ENCODE measurements at regions not wholly inside any gene's neighbourhood (a gene's known extent, or its start where the extent isn't known, plus 50 kb on each side); places are given as distances from the start of the nearest gene placed in this dataset.

DNA sequence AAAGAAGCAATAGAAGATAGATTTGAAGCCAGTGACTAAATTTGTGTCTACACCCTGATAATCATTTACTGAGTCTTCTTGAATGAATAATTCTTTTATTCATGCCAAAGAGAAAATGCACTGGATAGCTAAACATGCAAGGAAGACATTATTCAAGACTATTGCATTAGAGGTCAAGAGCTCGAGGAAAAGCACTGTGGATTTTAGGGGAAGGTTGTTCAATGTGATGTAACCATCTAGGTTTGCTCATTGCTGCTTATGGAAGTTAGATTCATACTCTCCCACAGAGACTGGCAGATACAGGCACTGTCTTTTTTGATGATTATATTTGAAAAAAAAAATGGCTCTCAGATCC lies 682.1 kb downstream of the KCNA4 start:
- DNase-seq = no peak

DNA sequence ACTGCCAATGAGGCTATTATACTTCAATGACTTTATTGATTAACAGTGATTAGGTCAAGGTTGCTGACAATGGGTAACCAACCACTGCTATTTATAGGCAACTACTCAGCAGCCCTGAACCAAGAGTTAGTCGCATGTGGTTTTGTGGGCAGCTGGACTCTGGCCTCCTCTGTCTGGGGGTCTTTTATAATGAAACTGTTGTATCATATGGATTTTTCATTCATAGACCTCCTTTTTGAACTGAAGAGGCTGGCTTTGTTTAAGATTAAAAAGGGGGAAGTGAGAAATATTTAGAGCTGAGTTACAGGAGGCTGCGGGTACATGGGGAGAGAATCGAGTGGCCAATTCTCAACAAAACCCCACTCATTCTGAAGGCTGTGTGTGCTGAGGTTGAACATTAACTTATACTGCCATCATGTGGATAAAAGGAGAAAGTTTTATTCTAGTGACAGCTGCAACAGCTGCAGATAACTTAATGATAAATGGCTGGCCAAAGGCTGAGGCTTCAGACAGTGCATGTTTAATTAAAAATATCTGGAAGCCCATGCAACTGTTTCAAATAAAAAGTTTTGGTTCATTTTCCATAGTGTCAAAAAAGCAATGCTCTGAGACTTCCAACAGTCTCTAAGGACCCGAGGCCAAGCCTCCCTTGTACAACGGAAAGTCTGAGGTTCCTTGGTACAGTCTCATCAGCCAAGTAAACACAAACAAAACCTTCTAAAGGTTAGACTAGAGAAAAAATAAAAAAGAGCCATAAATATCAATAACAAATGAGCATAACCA lies 682.6 kb downstream of the KCNA4 start:
- no peak for DNase-seq

GRCh38 chr11:29331451-29332010 lies 685.3 kb downstream of the KCNA4 start:
- DNase-seq = no peak

DNA sequence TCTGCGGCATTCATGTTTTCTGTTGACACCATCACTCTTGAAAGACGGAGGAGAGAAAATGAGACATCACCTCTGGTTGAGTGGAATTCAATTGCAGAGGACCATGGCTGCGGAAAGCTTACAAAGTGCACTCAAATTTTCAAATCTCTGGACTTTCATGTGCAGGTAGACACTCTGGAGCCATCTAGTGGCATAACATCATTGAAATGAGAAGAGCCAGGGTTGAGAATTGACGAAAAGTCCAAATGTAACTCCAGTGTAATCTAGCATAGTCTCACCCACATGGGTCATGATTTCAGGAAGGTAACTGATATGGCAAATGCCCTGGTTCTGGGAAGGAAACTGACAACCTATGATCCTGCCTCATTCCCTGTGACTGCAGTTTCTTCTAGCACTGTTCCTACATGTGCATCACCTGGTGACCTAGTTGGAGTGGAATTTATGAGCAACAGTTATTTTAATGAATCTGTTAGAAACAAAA lies 687.8 kb downstream of the KCNA4 start:
- no peak for DNase-seq

DNA sequence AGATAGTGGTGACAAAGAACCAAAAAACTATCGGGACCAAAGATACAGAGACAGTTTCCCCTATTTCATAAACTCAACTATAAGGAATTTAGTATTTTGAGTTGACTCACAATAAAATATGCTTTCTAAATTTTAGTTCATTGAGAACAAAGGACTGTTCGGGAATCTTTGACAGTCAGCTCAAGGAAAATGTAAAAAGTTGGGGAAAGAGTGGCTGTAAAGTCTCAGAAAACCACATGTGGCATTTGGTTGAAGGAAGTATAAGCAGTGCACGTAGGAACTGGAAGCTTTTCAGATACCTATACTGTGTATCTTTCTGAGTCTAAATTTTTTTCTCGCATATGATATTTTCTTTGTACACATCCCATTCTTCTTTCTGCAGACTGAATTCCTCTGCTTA lies 688.9 kb downstream of the KCNA4 start:
- DNase-seq = no peak

GRCh38 chr11:29326757-29327156 lies 690.1 kb downstream of the KCNA4 start:
- no peak for DNase-seq

- no peak for DNase-seq
These were observed 692.5 kb downstream of the KCNA4 start for GRCh38 chr11:29324328-29324727.

DNA sequence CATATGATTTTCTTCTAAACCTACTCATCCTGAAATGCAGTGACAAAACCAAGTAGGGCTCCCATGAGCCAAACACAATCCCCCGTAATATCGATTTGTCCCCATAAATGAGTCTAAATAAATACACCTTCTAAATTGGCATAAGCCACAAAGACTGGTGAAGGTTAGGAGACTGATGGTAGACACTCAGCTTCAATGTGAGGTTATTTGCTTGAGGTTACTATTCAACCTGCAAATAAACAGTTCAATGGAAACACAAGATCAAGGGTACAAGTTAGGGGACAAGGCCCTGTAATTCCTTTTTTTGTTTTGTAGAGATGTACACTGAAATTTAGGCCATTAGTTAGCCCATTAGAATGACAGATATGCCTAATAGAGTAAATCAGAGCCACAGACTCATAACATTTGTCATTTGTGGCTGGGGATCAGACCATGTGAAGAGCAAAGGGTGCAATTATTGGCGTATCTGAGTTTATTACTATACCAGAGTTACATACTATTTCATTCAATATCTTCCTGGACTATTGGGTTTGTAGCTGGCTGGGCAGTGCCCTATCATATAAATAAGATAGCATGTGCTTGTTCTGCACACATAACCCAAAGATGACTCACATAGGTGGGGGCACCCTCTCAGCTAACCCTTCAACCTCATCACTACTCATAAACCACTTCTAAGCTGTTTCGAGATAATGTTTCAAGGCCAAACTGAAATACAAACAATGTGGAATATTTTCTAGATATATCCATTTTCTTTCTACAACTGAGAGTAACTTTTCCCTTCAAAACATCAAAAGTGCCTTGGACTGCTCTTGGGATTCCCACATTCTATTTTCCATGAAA lies 695.3 kb downstream of the KCNA4 start:
- DNase-seq = no peak

DNA sequence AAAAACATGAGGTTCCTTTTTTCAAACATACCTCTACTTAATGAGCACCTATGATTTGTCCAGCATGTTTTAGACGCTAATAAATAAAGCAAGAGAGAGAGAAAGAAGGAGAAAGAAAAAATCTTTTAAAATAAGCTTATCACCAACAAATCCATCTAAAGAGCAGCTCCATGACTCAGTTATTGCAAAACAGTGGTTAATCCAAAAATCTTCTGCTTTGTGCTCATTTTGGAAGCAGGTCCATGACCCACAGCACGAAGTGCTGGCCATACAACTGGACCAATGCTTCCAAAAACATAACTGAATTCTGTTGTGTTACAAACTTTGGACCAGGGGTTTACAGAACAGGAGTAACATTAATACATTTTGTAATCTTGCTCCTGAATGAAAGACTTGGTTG lies 696.6 kb downstream of the KCNA4 start:
- DNase-seq = no peak

DNA sequence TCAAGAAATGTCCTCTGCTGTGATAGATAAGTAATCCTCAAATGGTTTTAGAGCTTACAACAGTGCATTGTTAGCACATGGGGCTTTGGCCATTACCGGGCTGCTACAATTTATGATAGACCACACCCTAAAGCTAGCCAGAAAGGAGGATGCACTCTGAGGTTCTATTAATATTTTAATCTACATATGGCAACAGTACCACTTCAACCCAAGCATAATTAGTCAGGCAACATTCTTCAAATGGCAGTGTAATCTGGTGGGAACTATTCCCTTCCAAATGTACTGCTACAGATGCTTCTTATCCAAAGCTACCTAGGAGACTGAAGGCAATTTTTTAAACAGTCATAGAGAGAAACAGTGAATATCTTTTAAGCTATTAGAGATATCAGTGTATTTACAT lies 697.6 kb downstream of the KCNA4 start:
- DNase-seq = no peak

- DNase-seq = no peak
These were observed 698.5 kb downstream of the KCNA4 start for GRCh38 chr11:29318134-29318845.

- no peak for DNase-seq
These were observed 699.1 kb downstream of the KCNA4 start for GRCh38 chr11:29317694-29318093.

DNA sequence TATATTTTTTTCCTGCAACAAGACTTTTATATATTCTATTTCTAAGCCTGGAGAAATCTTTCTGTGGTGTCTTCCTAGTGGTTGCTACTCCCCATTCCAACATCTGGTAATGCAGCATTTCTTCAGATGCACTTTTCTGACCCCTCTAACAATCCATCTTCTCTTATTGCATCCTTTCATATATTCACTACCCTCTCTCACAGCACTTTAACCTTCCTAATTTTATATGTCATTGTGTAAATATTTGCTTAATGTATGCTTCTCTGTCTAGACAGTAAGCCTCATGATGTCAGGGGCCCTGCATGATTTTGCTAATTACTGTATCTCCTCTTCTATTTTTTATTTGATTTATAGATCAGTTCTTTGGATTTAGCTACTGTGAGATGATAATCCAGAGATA lies 701.6 kb downstream of the KCNA4 start:
- no peak for DNase-seq

GRCh38 chr11:29314211-29314610 lies 702.6 kb downstream of the KCNA4 start:
- DNase-seq = no peak

- DNase-seq = no peak
These were observed 704.0 kb downstream of the KCNA4 start for GRCh38 chr11:29312812-29313211.

DNA sequence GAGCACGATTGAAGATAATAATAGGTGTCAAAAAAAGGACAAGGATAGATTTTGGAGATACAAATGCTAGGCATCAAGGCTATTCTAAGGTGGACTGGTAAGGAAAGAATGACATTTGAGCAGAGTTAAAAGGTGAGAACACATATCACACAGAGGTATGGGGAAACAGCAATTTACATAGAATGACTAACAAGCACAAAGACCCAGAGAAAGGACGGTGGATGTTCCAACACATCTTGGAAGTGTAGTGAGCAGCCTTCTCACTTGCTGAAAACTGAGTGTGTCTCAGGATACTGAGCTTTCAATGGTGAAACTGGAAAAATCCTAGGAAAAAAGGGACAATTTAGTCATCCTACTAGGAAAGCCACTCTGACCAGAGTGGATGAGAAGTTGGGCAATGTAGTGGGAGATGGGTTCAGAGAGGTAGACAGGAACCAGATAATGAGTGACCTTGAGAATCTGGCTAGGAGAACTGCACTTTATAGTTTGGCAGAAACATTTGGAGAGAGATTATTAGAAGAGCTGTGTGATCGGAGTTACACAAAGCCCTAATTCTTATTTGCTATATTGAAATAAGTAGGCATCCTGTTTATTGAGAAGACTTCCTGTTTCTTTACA lies 706.0 kb downstream of the KCNA4 start:
- no peak for DNase-seq

DNA sequence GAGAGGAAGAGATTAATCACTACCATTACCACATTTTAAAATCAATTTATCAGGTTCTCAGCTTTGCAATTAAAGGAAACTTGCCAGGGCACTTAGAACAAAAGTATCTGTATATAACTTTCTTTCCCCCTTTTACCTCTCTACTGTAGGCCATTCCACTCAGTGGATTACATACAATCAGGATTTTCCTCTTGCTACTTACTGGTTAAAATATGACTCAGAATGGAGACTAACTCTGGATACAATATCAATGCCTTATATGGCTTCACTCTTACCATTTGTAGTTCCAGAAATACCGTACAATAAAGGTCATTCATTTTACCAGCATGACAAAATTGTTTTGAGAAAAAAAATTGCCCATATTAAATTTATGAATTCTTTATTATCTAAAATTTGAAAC lies 706.8 kb downstream of the KCNA4 start:
- DNase-seq = no peak

- no peak for DNase-seq
These were observed 710.3 kb downstream of the KCNA4 start for GRCh38 chr11:29306527-29306926.

DNA sequence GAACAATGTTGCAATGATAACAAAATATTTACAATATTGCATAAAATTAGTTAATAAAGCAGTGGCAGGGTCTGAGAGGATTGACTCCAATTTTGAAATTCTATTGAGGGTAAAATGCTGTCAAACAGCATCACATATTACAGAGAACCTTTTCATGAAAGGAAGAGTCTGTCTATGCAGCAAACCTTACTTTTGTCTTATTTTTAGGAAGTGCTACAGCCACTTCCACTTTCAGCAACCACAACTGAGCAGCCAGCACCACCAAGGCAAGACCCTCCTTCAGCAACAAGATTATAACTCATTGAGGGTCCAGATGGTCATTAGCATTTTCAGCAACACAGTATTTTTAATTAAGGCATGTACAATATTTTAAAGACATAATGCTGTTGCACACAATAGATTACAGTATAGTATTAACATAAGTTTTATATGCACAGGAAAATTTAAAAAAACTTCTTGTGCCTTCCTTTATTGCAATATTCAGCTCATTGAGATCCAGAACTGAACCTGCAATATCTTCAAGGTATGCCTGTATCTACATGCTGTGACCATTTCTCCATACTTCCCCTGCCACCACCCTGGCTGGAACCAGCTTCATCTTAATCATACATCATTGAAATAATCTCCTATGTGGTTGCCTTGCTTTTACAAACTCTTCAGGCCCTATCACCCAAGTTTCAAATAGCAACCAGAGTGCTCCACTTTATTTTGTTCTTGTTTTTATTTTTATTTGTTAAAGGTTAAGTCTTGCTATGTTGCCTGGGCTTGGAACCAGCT lies 711.2 kb downstream of the KCNA4 start:
- no peak for DNase-seq

DNA sequence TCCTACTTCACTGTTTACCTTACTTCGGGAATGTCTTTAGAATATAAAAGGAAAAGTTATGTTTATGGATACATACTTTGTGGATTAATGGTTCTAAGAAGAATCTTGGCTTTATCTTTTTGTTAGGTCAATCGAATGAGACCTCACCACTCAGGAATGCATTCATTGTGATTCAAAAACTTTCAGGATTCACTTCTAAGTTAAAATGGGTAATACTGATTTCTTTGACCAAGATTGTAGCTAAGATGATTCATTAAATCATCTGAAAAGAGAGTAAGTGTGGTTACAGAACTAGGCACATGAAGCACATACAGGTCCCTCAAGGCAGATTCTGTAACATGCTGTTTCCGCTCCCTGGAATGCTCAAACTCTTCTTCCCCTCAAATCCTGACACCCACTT lies 716.4 kb downstream of the KCNA4 start:
- no peak for DNase-seq

DNA sequence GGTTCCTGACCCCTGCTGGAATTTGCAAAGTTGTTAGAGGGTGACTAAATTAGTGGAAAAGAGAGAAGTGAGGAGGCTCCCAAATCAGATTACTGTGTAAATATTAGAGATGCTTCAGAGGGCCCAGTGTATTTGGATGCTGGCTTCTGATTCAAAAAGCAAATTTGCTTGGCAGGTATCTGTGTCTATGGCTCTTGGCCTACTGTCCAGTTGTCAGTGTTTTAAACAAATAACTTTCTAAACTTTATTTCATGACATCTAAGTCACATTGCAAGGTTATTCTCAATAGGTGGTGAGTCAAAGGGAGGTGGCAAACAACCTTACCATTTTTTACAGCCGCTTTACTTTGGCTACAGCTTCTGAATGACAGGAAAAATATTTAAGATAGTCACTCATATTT lies 720.1 kb downstream of the KCNA4 start:
- no peak for DNase-seq

- DNase-seq = no peak
These were observed 723.0 kb downstream of the KCNA4 start for GRCh38 chr11:29293825-29294224.
